Common myeloid progenitor, CD34-positive (primary cell): ENCODE measurements at regions not wholly inside any gene's neighbourhood (a gene's known extent, or its start where the extent isn't known, plus 50 kb on each side); places are given as distances from the start of the nearest gene placed in this dataset.
A peak's percentile ranks its signal among the peaks of the same experiment; 100 is the strongest.
"Not testable (repeated sequence)": the region's sequence is repeated elsewhere in the genome, so short reads cannot be mapped to it uniquely, and the experiment has no call there.

Experiments
- CTCF ChIA-PET: fragments of 350-600 bp; sonication (Branson Sonifier 250); formaldehyde crosslinking; loops from one replicate; lab custom pipeline; 2021; ENCODE audit warnings: antibody characterized with exemption; lab: Charles Lee
- POLR2A ChIA-PET: fragments of 350-600 bp; sonication (Branson Sonifier 250); formaldehyde crosslinking; loops from one replicate; lab custom pipeline; 2021; ENCODE audit warnings: antibody characterized with exemption; lab: Charles Lee
- DNase-seq, 3 donors: peaks; one replicate each; pipeline versions ENCODE4 v3.0.0 to v3.0.0-alpha.2; 2013
- H3K27ac ChIP-seq, 2 experiments: 1 replicate in 1 of 2; 2 replicates in 1 of 2; pipeline ENCODE4 v1.7.0; 2013; ENCODE audit warnings: inconsistent platforms in 2 of 2, low read length in 2 of 2, mild to moderate bottlenecking in 2 of 2, low read depth in 1 of 2, moderate library complexity in 1 of 2; ENCODE audit not compliant: severe bottlenecking in 2 of 2, insufficient read depth in 1 of 2, poor library complexity in 1 of 2
- H3K27me3 ChIP-seq, 5 experiments: replicated peaks in 2 of 5; 1 replicate in 3 of 5; 2 replicates in 2 of 5; pipeline versions ENCODE4 v1.6.1 to v1.7.0; 2013; ENCODE audit warnings: low read length in 4 of 5, mild to moderate bottlenecking in 2 of 5, moderate library complexity in 2 of 5, inconsistent platforms in 1 of 5; ENCODE audit not compliant: insufficient read depth in 5 of 5, control insufficient read depth in 4 of 5
- H3K36me3 ChIP-seq, 4 experiments: 1 replicate in 2 of 4; 2 replicates in 2 of 4; pipeline versions ENCODE4 v1.6.1 to v1.7.0; 2013; ENCODE audit warnings: low read length in 3 of 4, control low read depth in 1 of 4, mild to moderate bottlenecking in 1 of 4; ENCODE audit not compliant: control insufficient read depth in 4 of 4, insufficient read depth in 4 of 4
- H3K4me1 ChIP-seq, 4 experiments: 1 replicate in 3 of 4; 2 replicates in 1 of 4; pipeline versions ENCODE4 v1.6.1 to v1.7.1; 2013; ENCODE audit warnings: low read length in 3 of 4, mild to moderate bottlenecking in 3 of 4, control low read depth in 1 of 4, inconsistent platforms in 1 of 4, moderate library complexity in 1 of 4; ENCODE audit not compliant: control insufficient read depth in 4 of 4, insufficient read depth in 4 of 4; ENCODE audit errors: control extremely low read depth in 1 of 4
- H3K4me3 ChIP-seq, 7 experiments: 1 replicate in 4 of 7; 2 replicates in 3 of 7; pipeline versions ENCODE4 v1.5.1 to v1.7.0; 2013; ENCODE audit warnings: mild to moderate bottlenecking in 7 of 7, low read length in 6 of 7, moderate library complexity in 6 of 7, inconsistent platforms in 2 of 7, low read depth in 2 of 7, control low read depth in 1 of 7; ENCODE audit not compliant: insufficient read depth in 4 of 7, control insufficient read depth in 1 of 7; ENCODE audit errors: extremely low read depth in 1 of 7
- H3K9me3 ChIP-seq, 5 experiments: 1 replicate in 4 of 5; 2 replicates in 1 of 5; pipeline versions ENCODE4 v1.6.1 to v1.7.1; 2013; ENCODE audit warnings: low read length in 4 of 5, mild to moderate bottlenecking in 2 of 5, inconsistent platforms in 1 of 5, low read depth in 1 of 5, moderate library complexity in 1 of 5; ENCODE audit not compliant: control insufficient read depth in 4 of 5, insufficient read depth in 2 of 5; ENCODE audit errors: control extremely low read depth in 1 of 5
- WGBS: methylation state at CpG from one replicate; pipeline ENCODE4 v1.1.5; 2013; ENCODE audit not compliant: insufficient coverage; 5-methylcytosine and 5-hydroxymethylcytosine counted together

DNA sequence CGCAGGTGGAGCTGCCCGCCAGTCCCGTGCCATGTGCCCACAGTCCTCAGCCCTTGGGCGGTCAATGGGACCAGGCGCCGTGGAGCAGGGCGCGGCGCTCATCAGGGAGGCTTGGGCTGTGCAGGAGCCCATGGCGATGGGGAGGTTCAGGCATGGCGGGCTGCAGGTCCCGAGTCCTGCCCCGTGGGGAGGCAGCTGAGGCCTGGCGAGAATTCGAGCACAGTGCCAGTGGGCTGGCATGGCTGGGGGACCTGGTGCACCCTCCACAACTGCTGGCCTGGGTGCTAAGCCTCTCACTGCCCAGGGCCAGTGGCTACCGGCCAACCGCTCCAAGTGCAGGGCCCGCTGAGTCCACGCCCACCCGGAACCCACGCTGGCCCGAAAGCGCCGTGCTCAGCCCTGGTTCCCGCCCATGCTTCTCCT is 646.5 kb downstream of the GABRG1 start:
- H3K27me3 ChIP-seq = no peaks in the 10 kb centered on the region
- H3K4me3 ChIP-seq = no peak overlapping the region
- CTCF ChIA-PET = interaction anchor here (1.3 kb wide), 1 partner anchor 18 kb away, joined by 3 read pairs; no protein-coding TSS in a partner anchor
- no peak overlapping the region for H3K27ac ChIP-seq
- POLR2A ChIA-PET = no interaction called here
- H3K9me3 ChIP-seq = peaks cover 0 to 8% (median 2%) of the 10 kb centered on the region in 5 experiments
- 96% methylated on average over 20 of the region's 25 CpGs for WGBS
- H3K36me3 ChIP-seq = no peaks in the 10 kb centered on the region
- no peak for DNase-seq
- H3K4me1 ChIP-seq = peaks cover 0 to 7% (median 3%) of the 10 kb centered on the region in 4 experiments

DNA sequence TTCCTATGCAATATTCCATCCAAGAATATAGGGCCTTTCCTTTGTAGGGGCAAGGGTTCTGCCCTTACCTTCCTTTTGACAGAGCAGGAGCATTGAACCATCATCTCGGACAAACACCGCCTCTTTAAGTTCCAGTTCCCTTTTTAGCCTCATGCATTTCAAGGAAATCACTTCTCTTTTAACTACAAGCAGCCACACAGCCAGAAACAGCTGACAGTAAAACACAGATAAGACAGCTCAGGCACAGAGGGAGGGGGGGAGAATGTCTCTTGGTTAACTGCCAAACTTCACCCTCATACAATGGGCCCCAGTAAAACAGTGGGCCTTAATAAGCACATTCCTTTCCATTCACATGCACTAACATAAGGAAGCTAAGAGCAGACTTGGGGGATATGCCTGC is 648.3 kb downstream of the GABRG1 start:
- Histone ChIP-seq H3K9me3 (peaks cover 0 to 11% (median 8%) of the 10 kb centered on the region in 5 experiments), H3K27me3 (no peaks in the 10 kb centered on the region), H3K36me3 (no peaks in the 10 kb centered on the region), H3K27ac (no peak overlapping the region), H3K4me3 (no peak overlapping the region), H3K4me1 (peaks cover 0 to 7% (median 3%) of the 10 kb centered on the region in 4 experiments)
- POLR2A ChIA-PET = no interaction called here
- CTCF ChIA-PET = interaction anchor here (0.8 kb wide), 1 partner anchor 22 kb away, joined by 3 read pairs; no protein-coding TSS in a partner anchor
- peak; percentile 9 to 75 (median 59) for DNase-seq
- no CpG with 5 or more reads among the region's 2 CpGs for WGBS

DNA sequence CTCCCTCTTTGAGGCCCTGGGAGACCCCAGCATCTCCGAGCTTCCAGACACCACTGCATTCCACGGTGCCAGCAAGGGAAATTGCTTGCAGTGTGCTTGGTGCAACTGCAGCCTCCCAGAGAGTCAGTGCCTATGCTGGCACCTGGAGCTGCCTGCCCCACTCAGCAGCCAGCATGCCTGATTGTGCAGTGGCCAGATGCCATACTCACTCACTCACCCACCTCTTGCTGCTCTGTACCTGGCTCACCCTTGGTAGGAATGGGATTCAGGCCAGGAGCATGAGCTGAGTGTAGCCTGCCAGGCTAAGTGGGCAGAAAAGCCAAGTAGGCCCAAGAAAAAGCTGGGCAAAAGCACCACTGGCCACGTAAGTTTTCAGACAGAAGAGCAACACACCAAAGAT is 651.4 kb downstream of the GABRG1 start:
- H3K9me3 ChIP-seq = peaks cover 0 to 11% (median 8%) of the 10 kb centered on the region in 5 experiments
- H3K27me3 ChIP-seq = no peaks in the 10 kb centered on the region
- peaks cover 0 to 7% (median 3%) of the 10 kb centered on the region in 4 experiments for H3K4me1 ChIP-seq
- DNase-seq = no peak
- no peaks in the 10 kb centered on the region for H3K36me3 ChIP-seq
- 100% methylated on average over 1 of the region's 3 CpGs for WGBS
- no peak overlapping the region for H3K27ac ChIP-seq
- CTCF ChIA-PET = interaction anchor here (1.0 to 1.3 kb wide), 2 partner anchors 19 to 801 kb away, joined by 3 read pairs; no protein-coding TSS in a partner anchor
- no peak overlapping the region for H3K4me3 ChIP-seq
- POLR2A ChIA-PET = no interaction called here

DNA sequence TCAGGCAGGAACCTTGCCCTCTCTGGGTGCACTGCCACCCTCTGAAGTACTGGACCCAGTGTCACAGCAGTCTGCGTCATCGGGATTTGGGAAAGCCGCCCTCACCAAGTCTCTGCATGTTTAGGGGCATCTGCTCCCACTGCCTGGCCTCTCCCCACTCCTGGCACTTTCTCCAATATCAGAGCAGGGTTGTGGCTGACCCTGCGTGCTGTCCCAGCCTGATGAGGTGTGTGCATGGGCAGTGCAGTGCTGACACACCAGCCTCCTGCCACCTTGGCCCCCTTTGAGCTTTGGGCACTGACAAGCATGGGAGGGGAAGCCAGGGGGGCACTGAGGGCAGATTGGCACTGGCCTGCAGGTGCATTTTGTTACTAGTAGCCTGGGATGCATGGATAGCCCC is 652.5 kb downstream of the GABRG1 start:
- ChIA-PET POLR2A (no interaction called here), CTCF (interaction anchor here (1.3 kb wide), 1 partner anchor 803 kb away, joined by 3 read pairs; no protein-coding TSS in a partner anchor)
- Histone ChIP-seq H3K27ac (no peak overlapping the region), H3K4me1 (peaks cover 0 to 7% (median 3%) of the 10 kb centered on the region in 4 experiments), H3K36me3 (no peaks in the 10 kb centered on the region), H3K4me3 (no peak overlapping the region), H3K9me3 (peaks cover 0 to 8% (median 6%) of the 10 kb centered on the region in 5 experiments), H3K27me3 (no peaks in the 10 kb centered on the region)
- WGBS = 94% methylated on average over 4 of the region's 4 CpGs
- DNase-seq = no peak

- no peak for DNase-seq
- Histone ChIP-seq H3K36me3 (no peaks in the 10 kb centered on the region), H3K27me3 (no peaks in the 10 kb centered on the region), H3K27ac (no peak overlapping the region), H3K4me1 (no peaks in the 10 kb centered on the region), H3K4me3 (no peak overlapping the region), H3K9me3 (peaks cover 0 to 6% (median 2%) of the 10 kb centered on the region in 5 experiments)
- ChIA-PET CTCF (no interaction called here), POLR2A (no interaction called here)
- WGBS = 100% methylated on average over 1 of the region's 4 CpGs
Observed at GRCh38 chr4:45467157-45467556, 656.7 kb downstream of the GABRG1 start.

DNA sequence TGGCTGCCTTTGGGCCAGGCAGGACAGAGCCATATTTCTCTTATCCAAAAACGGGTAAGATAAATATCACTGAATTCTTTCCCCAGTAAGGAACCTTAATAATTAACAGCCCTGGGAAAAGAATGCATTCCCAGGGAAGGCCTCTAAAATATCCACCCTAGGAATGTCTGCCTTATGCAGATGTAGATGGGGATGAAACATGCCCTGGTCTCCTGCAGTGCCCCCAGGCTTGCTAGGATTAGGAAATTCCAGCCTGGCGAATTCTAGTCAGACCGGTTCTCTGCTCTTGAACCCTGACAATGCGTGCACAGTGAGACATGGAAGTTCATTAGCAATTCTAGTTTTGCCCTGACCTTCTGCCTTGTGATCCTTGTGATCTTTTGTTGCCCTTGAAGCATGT is 663.7 kb downstream of the GABRG1 start:
- POLR2A ChIA-PET, H3K36me3 ChIP-seq, DNase-seq, H3K9me3 ChIP-seq, H3K27me3 ChIP-seq, H3K27ac ChIP-seq, H3K4me3 ChIP-seq, H3K4me1 ChIP-seq: not testable (repeated sequence)
- WGBS = 95% methylated on average over 3 of the region's 4 CpGs
- CTCF ChIA-PET = interaction anchor here (1.1 kb wide), 1 partner anchor 17 kb away, joined by 3 read pairs; no protein-coding TSS in a partner anchor

DNA sequence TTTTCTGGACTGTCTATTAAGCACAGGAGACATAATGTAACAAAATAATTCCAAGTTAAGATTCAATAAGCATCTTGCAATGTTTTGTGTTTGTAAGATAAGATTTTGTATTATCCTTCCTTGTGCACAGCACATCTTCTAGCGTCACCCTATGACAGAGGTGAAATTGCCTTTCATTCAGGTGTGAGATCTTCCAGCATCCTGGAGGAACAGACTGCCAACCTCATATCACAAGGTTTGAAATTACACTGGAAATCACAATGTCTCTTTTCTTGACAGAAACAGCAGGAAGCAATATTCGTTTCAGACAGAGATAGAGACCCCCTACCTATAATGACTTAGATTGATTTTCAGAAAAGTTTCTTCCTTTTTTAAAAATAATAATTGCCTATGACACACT is 668.6 kb downstream of the GABRG1 start:
- 88% methylated on average over 2 of the region's 2 CpGs for WGBS
- POLR2A ChIA-PET = no interaction called here
- Histone ChIP-seq H3K27ac (no peak overlapping the region), H3K9me3 (no peaks in the 10 kb centered on the region), H3K4me3 (no peak overlapping the region), H3K4me1 (no peaks in the 10 kb centered on the region), H3K27me3 (no peaks in the 10 kb centered on the region), H3K36me3 (no peaks in the 10 kb centered on the region)
- CTCF ChIA-PET = no interaction called here
- no peak for DNase-seq
